KMS-11 (cell line): ENCODE measurements at regions not wholly inside any gene's neighbourhood (a gene's known extent, or its start where the extent isn't known, plus 50 kb on each side); places are given as distances from the start of the nearest gene placed in this dataset.

ENCODE experiments used
- H2AFZ ChIP-seq: fragments of 200-600 bp; sonication (generic); 2 replicates; pipeline ENCODE4 v1.6.1; 2016; ENCODE audit warnings: antibody characterized with exemption, mixed run types, low read depth
- H3K27ac ChIP-seq: fragments of 200-600 bp; sonication (generic); 2 replicates; pipeline ENCODE4 v1.6.1; 2016; ENCODE audit warnings: mild to moderate bottlenecking, mixed run types
- H3K27me3 ChIP-seq: fragments of 200-600 bp; sonication (generic); 2 replicates; pipeline ENCODE4 v1.6.1; 2017; ENCODE audit warnings: mild to moderate bottlenecking, low read depth, mixed run types, moderate library complexity; ENCODE audit not compliant: insufficient read depth
- H3K36me3 ChIP-seq: fragments of 200-600 bp; sonication (generic); 2 replicates; pipeline ENCODE4 v1.6.1; 2017; ENCODE audit warnings: mild to moderate bottlenecking, mixed run types; ENCODE audit not compliant: insufficient read depth
- H3K4me1 ChIP-seq: fragments of 200-600 bp; sonication (generic); 2 replicates; pipeline ENCODE4 v1.6.1; 2016; ENCODE audit warnings: mild to moderate bottlenecking, low read depth, mixed run types; ENCODE audit not compliant: poor library complexity, severe bottlenecking
- H3K4me2 ChIP-seq: fragments of 200-600 bp; sonication (generic); 2 replicates; pipeline ENCODE4 v1.7.0; 2016; ENCODE audit warnings: mild to moderate bottlenecking, mixed run types
- H3K4me3 ChIP-seq: fragments of 200-600 bp; sonication (generic); IDR thresholded peaks from 2 replicates; pipeline ENCODE4 v1.6.1; 2017; ENCODE audit warnings: low read depth, low read length, mixed read lengths; ENCODE audit not compliant: insufficient read depth
- H3K79me2 ChIP-seq: fragments of 200-600 bp; sonication (generic); 2 replicates; pipeline ENCODE4 v1.6.1; 2016; ENCODE audit warnings: low read depth, mixed run types; ENCODE audit not compliant: insufficient read depth
- H3K9ac ChIP-seq: fragments of 200-600 bp; sonication (generic); 2 replicates; pipeline ENCODE4 v1.6.1; 2016; ENCODE audit warnings: mild to moderate bottlenecking, mixed run types
- H4K20me1 ChIP-seq: fragments of 200-600 bp; sonication (generic); 2 replicates; pipeline ENCODE4 v1.6.1; 2016; ENCODE audit warnings: mild to moderate bottlenecking, mixed run types; ENCODE audit not compliant: insufficient read depth
- TF ChIP-seq, protein P1 (sequence below): fragments of 200-600 bp; sonication (generic); conservative IDR thresholded peaks from 2 replicates; pipeline ENCODE4 v1.6.1; 2017; ENCODE audit warnings: low read depth, mild to moderate bottlenecking, antibody characterized with exemption, low read length, moderate library complexity, mixed read lengths

- Histone ChIP-seq H3K36me3 (no peaks in the 10 kb centered on the region), H3K4me1 (peaks cover 9% of the 10 kb centered on the region), H3K79me2 (no peaks in the 10 kb centered on the region), H2AFZ (no peak overlapping the region), H3K27ac (no peak overlapping the region), H3K9ac (no peak overlapping the region), H3K4me3 (no peak overlapping the region), H3K4me2 (no peak overlapping the region), H4K20me1 (no peaks in the 10 kb centered on the region), H3K27me3 (no peaks in the 10 kb centered on the region)
- TF ChIP-seq, protein P1, sequence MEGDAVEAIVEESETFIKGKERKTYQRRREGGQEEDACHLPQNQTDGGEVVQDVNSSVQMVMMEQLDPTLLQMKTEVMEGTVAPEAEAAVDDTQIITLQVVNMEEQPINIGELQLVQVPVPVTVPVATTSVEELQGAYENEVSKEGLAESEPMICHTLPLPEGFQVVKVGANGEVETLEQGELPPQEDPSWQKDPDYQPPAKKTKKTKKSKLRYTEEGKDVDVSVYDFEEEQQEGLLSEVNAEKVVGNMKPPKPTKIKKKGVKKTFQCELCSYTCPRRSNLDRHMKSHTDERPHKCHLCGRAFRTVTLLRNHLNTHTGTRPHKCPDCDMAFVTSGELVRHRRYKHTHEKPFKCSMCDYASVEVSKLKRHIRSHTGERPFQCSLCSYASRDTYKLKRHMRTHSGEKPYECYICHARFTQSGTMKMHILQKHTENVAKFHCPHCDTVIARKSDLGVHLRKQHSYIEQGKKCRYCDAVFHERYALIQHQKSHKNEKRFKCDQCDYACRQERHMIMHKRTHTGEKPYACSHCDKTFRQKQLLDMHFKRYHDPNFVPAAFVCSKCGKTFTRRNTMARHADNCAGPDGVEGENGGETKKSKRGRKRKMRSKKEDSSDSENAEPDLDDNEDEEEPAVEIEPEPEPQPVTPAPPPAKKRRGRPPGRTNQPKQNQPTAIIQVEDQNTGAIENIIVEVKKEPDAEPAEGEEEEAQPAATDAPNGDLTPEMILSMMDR: no peak
These were observed 382.5 kb upstream of the CBLB start for GRCh38 chr3:106251160-106251892.

- H3K27me3 ChIP-seq: no peaks in the 10 kb centered on the region
- H2AFZ ChIP-seq: no peak overlapping the region
- H3K9ac ChIP-seq: no peak overlapping the region
- H3K4me3 ChIP-seq: no peak overlapping the region
- no peaks in the 10 kb centered on the region for H3K36me3 ChIP-seq
- no peak overlapping the region for H3K4me2 ChIP-seq
- H3K4me1 ChIP-seq: no peaks in the 10 kb centered on the region
- no peak overlapping the region for H3K27ac ChIP-seq
- no peaks in the 10 kb centered on the region for H4K20me1 ChIP-seq
- TF ChIP-seq, protein P1: no peak
- no peaks in the 10 kb centered on the region for H3K79me2 ChIP-seq
These were observed 387.0 kb upstream of the CBLB start for GRCh38 chr3:106255870-106256248.

DNA sequence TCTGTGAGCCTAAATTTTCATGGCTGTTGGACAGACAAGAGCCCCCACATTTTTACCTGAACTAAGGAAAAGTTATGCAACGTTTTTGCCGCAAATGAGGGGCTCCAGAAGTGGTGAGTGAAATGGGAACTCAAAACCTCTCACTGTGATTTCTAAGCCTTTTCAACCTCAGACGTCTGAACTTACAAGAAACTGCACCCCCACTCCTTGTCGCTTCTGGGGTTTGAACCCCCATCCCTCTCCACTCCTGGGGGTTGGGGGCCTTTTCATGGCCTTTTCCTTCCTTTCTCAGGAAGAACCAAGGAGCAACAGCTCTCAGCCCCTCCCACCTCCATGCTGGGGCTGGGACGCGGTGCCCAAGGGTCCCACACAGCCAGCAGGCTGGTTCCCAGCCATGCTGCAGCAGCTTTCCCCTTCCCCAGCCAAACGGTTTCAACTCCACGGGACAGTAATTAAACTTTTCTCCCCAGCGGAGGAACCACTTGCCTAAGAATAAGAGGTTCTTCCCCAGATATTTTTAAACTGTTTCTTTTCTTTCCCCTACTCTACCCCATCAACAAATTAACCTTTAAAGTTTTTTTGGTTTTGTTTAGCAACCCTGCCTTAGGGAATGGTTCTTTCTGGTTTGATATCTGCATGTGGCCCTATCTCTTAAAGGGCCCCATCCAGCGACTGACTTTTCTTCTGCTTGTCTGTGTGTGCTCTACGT, 387.6 kb upstream of the CBLB start:
- no peak overlapping the region for H3K9ac ChIP-seq
- no peak overlapping the region for H3K27ac ChIP-seq
- H3K36me3 ChIP-seq: no peaks in the 10 kb centered on the region
- H4K20me1 ChIP-seq: no peaks in the 10 kb centered on the region
- no peak overlapping the region for H2AFZ ChIP-seq
- H3K79me2 ChIP-seq: no peaks in the 10 kb centered on the region
- H3K4me3 ChIP-seq: no peak overlapping the region
- no peak overlapping the region for H3K4me2 ChIP-seq
- H3K4me1 ChIP-seq: no peaks in the 10 kb centered on the region
- H3K27me3 ChIP-seq: no peaks in the 10 kb centered on the region
- TF ChIP-seq, protein P1: no peak

DNA sequence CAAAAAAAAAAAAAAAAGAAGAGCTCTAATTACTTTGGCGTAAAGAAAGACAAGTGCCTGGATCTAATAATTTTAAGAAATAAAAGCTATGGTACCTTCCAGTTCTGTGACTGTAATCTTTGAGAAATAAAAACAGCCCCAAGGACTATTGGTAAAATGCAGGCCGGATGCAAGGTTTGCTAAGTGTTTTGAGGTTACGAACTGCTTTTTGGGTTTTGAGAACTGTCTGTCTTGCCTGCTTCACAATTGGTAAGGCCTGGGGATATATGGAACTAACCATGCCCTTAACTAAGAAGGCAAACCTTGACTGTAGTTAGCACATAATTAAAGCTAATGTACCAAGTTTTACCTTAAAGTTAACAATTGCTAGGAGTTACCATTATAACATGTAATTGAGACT, 388.4 kb upstream of the CBLB start:
- H3K27me3 ChIP-seq: no peaks in the 10 kb centered on the region
- no peaks in the 10 kb centered on the region for H4K20me1 ChIP-seq
- H3K79me2 ChIP-seq: no peaks in the 10 kb centered on the region
- H3K27ac ChIP-seq: no peak overlapping the region
- no peak overlapping the region for H2AFZ ChIP-seq
- H3K4me1 ChIP-seq: no peaks in the 10 kb centered on the region
- H3K9ac ChIP-seq: no peak overlapping the region
- no peaks in the 10 kb centered on the region for H3K36me3 ChIP-seq
- no peak overlapping the region for H3K4me3 ChIP-seq
- TF ChIP-seq, protein P1: no peak
- H3K4me2 ChIP-seq: no peak overlapping the region
